SK-N-MC (cell line): ENCODE measurements at regions not wholly inside any gene's neighbourhood (a gene's known extent, or its start where the extent isn't known, plus 50 kb on each side); places are given as distances from the start of the nearest gene placed in this dataset.

ENCODE experiments used
- EZH2 ChIP-seq: fragments of 200-600 bp; sonication (generic); IDR thresholded peaks from one replicate; pipeline ENCODE4 v1.6.1; 2017; ENCODE audit warnings: antibody characterized with exemption
- FOXP2 ChIP-seq: optimal IDR thresholded peaks from 2 replicates; pipeline ENCODE3; 2011; ENCODE audit warnings: mild to moderate bottlenecking, moderate library complexity; ENCODE audit not compliant: insufficient read depth; ENCODE audit errors: extremely low read length, control extremely low read depth

DNA sequence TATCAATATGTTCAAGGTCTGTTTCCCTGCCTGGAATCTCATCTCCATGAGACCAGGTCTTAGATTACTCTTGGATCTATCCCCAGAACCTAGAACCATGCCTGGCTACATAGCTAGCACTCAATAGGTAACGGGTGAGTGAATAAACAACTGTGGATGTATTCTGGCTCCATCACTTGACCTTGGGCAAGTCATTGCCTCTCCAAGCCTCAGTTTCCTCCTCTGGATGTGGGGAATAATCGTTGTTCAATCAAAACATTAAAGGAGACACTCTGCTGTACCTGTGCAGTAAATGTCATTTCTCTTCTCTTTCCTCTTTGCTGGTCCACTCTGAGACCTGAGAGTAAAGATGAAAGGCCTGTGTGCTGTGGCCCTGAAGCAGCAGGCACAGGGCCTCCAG, 121.5 kb upstream of the MYCN start:
- TF ChIP-seq FOXP2 = no peak
- TF ChIP-seq EZH2 = no peak
